K562 (cell line): ENCODE measurements at regions not wholly inside any gene's neighbourhood (a gene's known extent, or its start where the extent isn't known, plus 50 kb on each side); places are given as distances from the start of the nearest gene placed in this dataset.

Experiments used
- ATAC-seq: fragments of 200-7000 bp; cut with Tn5 transposase; 3 replicates; pipeline ENCODE4 v1.9.1; 2020; ENCODE audit warnings: moderate library complexity
- BruUV-seq: library from RNA; stranded (reverse); fragments of 400-500 nt; replicated peaks from 2 replicates; lab custom pipeline; 2021; lab: Mats Ljungman, UMichigan
- CTCF ChIA-PET: fragments of 300-600 bp; formaldehyde crosslinking; extraction: SDS; loops from one replicate; lab custom pipeline; 2021; ENCODE audit warnings: low intra/inter-chr PET ratio; lab: Yijun Ruan, JAX
- POLR2A ChIA-PET: fragments of 300-600, 350-650 bp; sonication (Branson Sonifier 250); formaldehyde crosslinking; extraction: SDS; loops from one replicate; lab custom pipeline; 2021; ENCODE audit warnings: antibody characterized with exemption, inconsistent platforms; lab: Yijun Ruan, JAX
- DNase-seq, 4 experiments: peaks; one replicate each; pipeline versions ENCODE4 v3.0.0 to v3.0.0-alpha.2; 2011 to 2018; ENCODE audit warnings: low spot score in 3 of 4, mixed read lengths in 3 of 4; ENCODE audit errors: extremely low read depth in 1 of 4
- FAIRE-seq: peaks from 2 replicates; lab custom pipeline; 2011; peaks lifted over from hg19 to GRCh38; lab: Jason Lieb, UNC
- H2AFZ ChIP-seq: 2 replicates; pipeline ENCODE4 v1.6.0; 2011; ENCODE audit warnings: low read depth, low read length, control low read depth, inconsistent platforms
- H3K27ac ChIP-seq: fragments of 200-600 bp; 3 replicates; pipeline ENCODE4 v1.8.0; 2011; ENCODE audit warnings: low read depth, mild to moderate bottlenecking, control low read depth, inconsistent platforms, low read length, moderate library complexity, mixed read lengths; ENCODE audit errors: extremely low read depth
- H3K27me3 ChIP-seq, 2 experiments: fragments of 300-600 bp in 1 of 2; 2 replicates in 1 of 2; 3 replicates in 1 of 2; pipeline versions ENCODE4 v1.6.0 to v1.8.0; 2011; ENCODE audit warnings: inconsistent platforms in 2 of 2, low read length in 2 of 2, mild to moderate bottlenecking in 1 of 2, mixed read lengths in 1 of 2, moderate library complexity in 1 of 2; ENCODE audit not compliant: control insufficient read depth in 2 of 2, insufficient read depth in 2 of 2
- H3K36me3 ChIP-seq: fragments of 300-600 bp; 3 replicates; pipeline ENCODE4 v1.8.0; 2011; ENCODE audit warnings: mild to moderate bottlenecking, low read length, inconsistent platforms; ENCODE audit not compliant: control insufficient read depth, insufficient read depth
- H3K4me1 ChIP-seq, 2 experiments: fragments of 200-600 bp in 1 of 2; replicated peaks in 1 of 2; 2 replicates in 1 of 2; 3 replicates in 1 of 2; pipeline versions ENCODE4 v1.5.1 to v1.8.0; 2011; ENCODE audit warnings: inconsistent platforms in 2 of 2, low read length in 2 of 2, mild to moderate bottlenecking in 1 of 2, mixed read lengths in 1 of 2, moderate library complexity in 1 of 2; ENCODE audit not compliant: control insufficient read depth in 2 of 2, insufficient read depth in 2 of 2
- H3K4me2 ChIP-seq: 2 replicates; pipeline ENCODE4 v1.6.1; 2011; ENCODE audit warnings: low read length, control low read depth, inconsistent platforms, mixed read lengths; ENCODE audit not compliant: insufficient read depth
- H3K4me3 ChIP-seq: fragments of 200-600 bp; sonication (generic), shearing (Covaris generic); 2 replicates; pipeline ENCODE4 v1.5.1; 2016; ENCODE audit warnings: control low read depth, inconsistent platforms
- H3K79me2 ChIP-seq: fragments of 200-600 bp; 3 replicates; pipeline ENCODE4 v1.8.0; 2011; ENCODE audit warnings: low read length, inconsistent platforms; ENCODE audit not compliant: control insufficient read depth, insufficient read depth
- H3K9ac ChIP-seq, 2 experiments: 2 replicates each; pipeline versions ENCODE4 v1.6.0 to v1.6.1; 2011; ENCODE audit warnings: low read depth in 2 of 2, low read length in 2 of 2, control low read depth in 1 of 2, inconsistent platforms in 1 of 2, mild to moderate bottlenecking in 1 of 2, mixed read lengths in 1 of 2; ENCODE audit not compliant: insufficient read depth in 1 of 2
- H3K9me1 ChIP-seq: one replicate; pipeline ENCODE4 v1.6.0; 2011; ENCODE audit warnings: inconsistent platforms, mild to moderate bottlenecking, low read length, moderate library complexity; ENCODE audit not compliant: control insufficient read depth, insufficient read depth
- H3K9me3 ChIP-seq: replicated peaks from 2 replicates; pipeline ENCODE4 v1.5.1; 2011; ENCODE audit warnings: low read depth, low read length, inconsistent platforms; ENCODE audit not compliant: control insufficient read depth, insufficient read depth
- H4K20me1 ChIP-seq: replicated peaks from 2 replicates; pipeline ENCODE4 v1.6.1; 2011; ENCODE audit warnings: low read length, inconsistent platforms, mixed read lengths; ENCODE audit not compliant: control insufficient read depth, insufficient read depth
- BCOR ChIP-seq: fragments of 450-650 bp; IDR thresholded peaks from 2 replicates; pipeline ENCODE4 v1.6.1; 2016
- KLF16 ChIP-seq: IDR thresholded peaks from 2 replicates; pipeline ENCODE4 v1.6.1; 2016; ENCODE audit warnings: antibody characterized with exemption
- THRA ChIP-seq: fragments of 450-650 bp; IDR thresholded peaks from 2 replicates; pipeline ENCODE4 v1.6.1; 2017; ENCODE audit warnings: mild to moderate bottlenecking, moderate library complexity
- ZBTB17 ChIP-seq: fragments of 450-650 bp; formaldehyde crosslinking; IDR thresholded peaks from 2 replicates; pipeline ENCODE4 v1.4.0; 2020; ENCODE audit warnings: mild to moderate bottlenecking
- ZNF165 ChIP-seq: fragments of 250-450 bp; sonication (Bioruptor Pico); IDR thresholded peaks from 2 replicates; pipeline ENCODE4 v1.4.0; 2020; ENCODE audit warnings: borderline replicate concordance
- ZNF212 ChIP-seq: fragments of 450-650 bp; formaldehyde crosslinking; IDR thresholded peaks from 2 replicates; pipeline ENCODE4 v1.4.0; 2020; ENCODE audit warnings: mild to moderate bottlenecking
- ZNF217 ChIP-seq: sonication (generic); formaldehyde crosslinking; IDR thresholded peaks from 2 replicates; pipeline ENCODE4 v1.8.0; 2022; ENCODE audit warnings: mild to moderate bottlenecking, missing genetic modification reagents
- ZNF408 ChIP-seq: fragments of 250-450 bp; sonication (Bioruptor Pico); IDR thresholded peaks from 2 replicates; pipeline ENCODE4 v1.4.0; 2020; ENCODE audit warnings: low read depth, mild to moderate bottlenecking, moderate library complexity
- ZNF707 ChIP-seq: fragments of 250-450 bp; sonication (Bioruptor Pico); conservative IDR thresholded peaks from 2 replicates; pipeline ENCODE4 v1.8.0; 2022; ENCODE audit warnings: inconsistent platforms, mild to moderate bottlenecking, moderate library complexity
- WGBS: fragments of 100-300 bp; shearing (Covaris generic); methylation state at CpG from one replicate; pipeline ENCODE4 v1.1.6; 2016; ENCODE audit warnings: low coverage, mixed read lengths; ENCODE audit not compliant: insufficient coverage; ENCODE audit errors: missing lambda C conversion rate; 5-methylcytosine and 5-hydroxymethylcytosine counted together
- in situ Hi-C: fragments of 300-500 bp; cut with MboI; formaldehyde crosslinking; loops from 4 replicates; pipeline ENCODE4 v1.15.0; 2018; ENCODE audit warnings: inconsistent platforms, mixed read lengths
- intact Hi-C: fragments of 100-400 bp; cut with micrococcal nuclease; formaldehyde crosslinking; loops from 2 replicates; pipeline ENCODE4 v1.14.2; 2022

- H3K9me3 ChIP-seq = no peaks in the 10 kb centered on the region
- in situ Hi-C loops = loop anchor here (25.0 kb wide), 1 partner anchor 257 kb away; no protein-coding TSS in a partner anchor
- no peak for DNase-seq
- H3K36me3 ChIP-seq = no peaks in the 10 kb centered on the region
- no peak overlapping the region for H3K9ac ChIP-seq
- no peaks in the 10 kb centered on the region for H3K9me1 ChIP-seq
- no peak overlapping the region for H3K27ac ChIP-seq
- no TSS peak for BruUV-seq
- no peaks in the 10 kb centered on the region for H4K20me1 ChIP-seq
- H3K4me1 ChIP-seq = no peaks in the 10 kb centered on the region
- CTCF ChIA-PET = interaction anchor here (1.0 to 2.8 kb wide), 2 partner anchors 138 to 174 kb away, joined by 3 to 48 read pairs; no protein-coding TSS in a partner anchor
- TF ChIP-seq KLF16 = no peak
- TF ChIP-seq ZNF408 (CRISPR knock-in tag) = no peak
- TF ChIP-seq ZNF707 (CRISPR knock-in tag) = no peak
- no peak for TF ChIP-seq ZBTB17 (CRISPR knock-in tag)
- no peak for TF ChIP-seq ZNF217 (CRISPR knock-in tag)
- TF ChIP-seq BCOR = no peak
- no peak for TF ChIP-seq THRA
- no peak for TF ChIP-seq ZNF165 (CRISPR knock-in tag)
- TF ChIP-seq ZNF212 (CRISPR knock-in tag) = no peak
- H3K4me3 ChIP-seq = no peak overlapping the region
- POLR2A ChIA-PET = no interaction called here
- ATAC-seq = no peak
- WGBS = 17% methylated on average over 6 of the region's 6 CpGs
- no peak overlapping the region for H2AFZ ChIP-seq
- intact Hi-C loops = no loop called here
- FAIRE-seq = no peak
- no peaks in the 10 kb centered on the region for H3K79me2 ChIP-seq
- no peak overlapping the region for H3K4me2 ChIP-seq
- no peaks in the 10 kb centered on the region for H3K27me3 ChIP-seq
These were observed 59.5 kb upstream of the CYSLTR2 start for GRCh38 chr13:48594096-48594815.
